Psoas muscle (tissue), 7 donors: ENCODE measurements at regions not wholly inside any gene's neighbourhood (a gene's known extent, or its start where the extent isn't known, plus 50 kb on each side); places are given as distances from the start of the nearest gene placed in this dataset.

ENCODE experiments used
- ATAC-seq, 4 donors: fragments of 200-7000 bp; cut with Tn5 transposase; one replicate each; pipeline ENCODE4 v1.9.1; 2020; ENCODE audit warnings: moderate library complexity in 3 of 4, mild to moderate bottlenecking in 2 of 4
- DNase-seq, 2 donors: peaks; one replicate each; pipeline ENCODE4 v3.0.0-alpha.2; 2020
- H3K27ac ChIP-seq: fragments of 200-600 bp; one replicate; pipeline ENCODE4 v1.8.0; 2022
- H3K27me3 ChIP-seq, 3 donors: fragments of 200-600 bp in 1 of 3; one replicate each; pipeline versions ENCODE4 v1.6.1 to v1.8.0; 2013 to 2022; ENCODE audit warnings: low read length in 2 of 3, mild to moderate bottlenecking in 2 of 3, moderate library complexity in 1 of 3; ENCODE audit not compliant: insufficient read depth in 3 of 3
- H3K36me3 ChIP-seq, 2 donors: fragments of 200-600 bp in 1 of 2; one replicate each; pipeline versions ENCODE4 v1.6.1 to v1.8.0; 2013 to 2022; ENCODE audit warnings: low read depth in 1 of 2, mild to moderate bottlenecking in 1 of 2, moderate library complexity in 1 of 2; ENCODE audit not compliant: insufficient read depth in 1 of 2
- H3K4me1 ChIP-seq: fragments of 200-600 bp; one replicate; pipeline ENCODE4 v1.8.0; 2022
- H3K4me3 ChIP-seq: fragments of 200-600 bp; one replicate; pipeline ENCODE4 v1.8.0; 2022; ENCODE audit warnings: mild to moderate bottlenecking
- H3K9me3 ChIP-seq: fragments of 200-600 bp; one replicate; pipeline ENCODE4 v1.8.0; 2022
- CTCF ChIP-seq: fragments of 200-600 bp; IDR thresholded peaks from one replicate; pipeline ENCODE4 v1.8.0; 2022; ENCODE audit warnings: antibody characterized with exemption
- WGBS, 3 donors: extraction: QIAGEN DNeasy Blood & Tissue Kit; methylation state at CpG; one replicate each; pipeline versions ENCODE4 v1.1.6 to v1.1.7; 2013; 5-methylcytosine and 5-hydroxymethylcytosine counted together
- intact Hi-C, 2 donors: fragments of 100-400 bp; cut with DNase I; formaldehyde crosslinking; loops; one replicate each; pipeline versions ENCODE4 v1.11.0 to v1.14.2; 2022
- donor health status: healthy with polysubstance abuse.
- donor health status: DM: no; HTN: no; CAD: no; lungs with moderate emphysema.
- donor health status: Bipolar disorder and iron deficiency.
- donor health status: healthy.
- donor health status: DM: yes; HTN: yes; CAD: no.
- donor health status: DM: no; HTN: no; CAD: no.
- donor health status: DM: yes; HTN: yes; CAD: no.

GRCh38 chr5:30605693-30606268, 587.7 kb upstream of the CDH6 start:
- intact Hi-C loops = no loop called here
- H3K9me3 ChIP-seq = no peaks in the 10 kb centered on the region
- no peaks in the 10 kb centered on the region for H3K36me3 ChIP-seq
- H3K27ac ChIP-seq = no peak overlapping the region
- no peak for DNase-seq
- no peaks in the 10 kb centered on the region for H3K4me1 ChIP-seq
- 70 to 78% (median 72%) methylated on average over 2 of the region's 2 CpGs for WGBS, 3 donors
- TF ChIP-seq CTCF = no peak
- no peak for ATAC-seq
- H3K4me3 ChIP-seq = no peak overlapping the region
- H3K27me3 ChIP-seq = no peaks in the 10 kb centered on the region

GRCh38 chr5:30604648-30605262, 588.7 kb upstream of the CDH6 start:
- TF ChIP-seq CTCF = no peak
- intact Hi-C loops = no loop called here
- Histone ChIP-seq H3K27me3 (no peaks in the 10 kb centered on the region), H3K36me3 (no peaks in the 10 kb centered on the region), H3K4me1 (no peaks in the 10 kb centered on the region), H3K9me3 (no peaks in the 10 kb centered on the region), H3K4me3 (no peak overlapping the region), H3K27ac (no peak overlapping the region)
- DNase-seq = no peak
- no peak for ATAC-seq
- 52 to 72% (median 63%) methylated on average over 2 of the region's 2 CpGs for WGBS, 3 donors

GRCh38 chr5:30600892-30601291, 592.6 kb upstream of the CDH6 start:
- ATAC-seq = no peak

GRCh38 chr5:30596495-30597064, 596.9 kb upstream of the CDH6 start:
- DNase-seq (no peak), ATAC-seq (no peak)
- 62 to 66% (median 62%) methylated on average over 3 of the region's 3 CpGs for WGBS, 3 donors
- no peaks in the 10 kb centered on the region for H3K36me3 ChIP-seq
- no peaks in the 10 kb centered on the region for H3K27me3 ChIP-seq
- no peak overlapping the region for H3K27ac ChIP-seq
- intact Hi-C loops = no loop called here
- H3K4me1 ChIP-seq = no peaks in the 10 kb centered on the region
- no peaks in the 10 kb centered on the region for H3K9me3 ChIP-seq
- H3K4me3 ChIP-seq = no peak overlapping the region
- TF ChIP-seq CTCF = no peak

More at GRCh38 chr5:30600892-30601291, 592.6 kb upstream of the CDH6 start:
- H3K9me3 ChIP-seq = no peaks in the 10 kb centered on the region
- H3K4me3 ChIP-seq = no peak overlapping the region
- H3K27me3 ChIP-seq = no peaks in the 10 kb centered on the region
- intact Hi-C loops = no loop called here
- no peak for DNase-seq
- H3K27ac ChIP-seq = no peak overlapping the region
- no peak for TF ChIP-seq CTCF
- no peaks in the 10 kb centered on the region for H3K4me1 ChIP-seq
- no peaks in the 10 kb centered on the region for H3K36me3 ChIP-seq
